ENCODE measurements at regions not wholly inside any gene's neighbourhood (a gene's known extent, or its start where the extent isn't known, plus 50 kb on each side); places are given as distances from the start of the nearest gene placed in this dataset.

GRCh38 chr2:146801886-146802285, 1042.9 kb upstream of the ACVR2A start:
- H3K9me3 ChIP-seq (ENCODE audit: control insufficient read depth in 1 of 2, insufficient read depth in 1 of 2, low read depth in 1 of 2, low read length in 2 of 2), result no peaks in the 10 kb centered on the region
- no peaks in the 10 kb centered on the region for H3K79me2 ChIP-seq (ENCODE audit: insufficient read depth, low read length)
- no peak overlapping the region for H3K4me2 ChIP-seq (ENCODE audit: low read length)
- TF ChIP-seq EGR1 (IDR thresholded peaks at IDR 0.05; ENCODE audit: low read depth) (no peak), FOSL1 (IDR thresholded peaks at IDR 0.05; ENCODE audit: low read depth) (no peak), SP1 (IDR thresholded peaks at IDR 0.05; ENCODE audit: low read depth) (no peak), ZBTB33 (IDR thresholded peaks at IDR 0.05; ENCODE audit: extremely low read depth, insufficient replicate concordance, low read length) (no peak), ZFX (IDR thresholded peaks at IDR 0.05) (no peak), EZH2phosphoT487 (IDR thresholded peaks at IDR 0.05; ENCODE audit: borderline replicate concordance) (no peak), POLR2AphosphoS5 (IDR thresholded peaks at IDR 0.05; ENCODE audit: low read depth, low read length) (no peak), ZNF274 (IDR thresholded peaks at IDR 0.05; ENCODE audit: low read depth, low read length) (no peak), ATF3 (IDR thresholded peaks at IDR 0.05) (no peak), TCF7L2 (IDR thresholded peaks at IDR 0.05; ENCODE audit: borderline replicate concordance, extremely low read depth, insufficient read depth, insufficient read length) (no peak), SRF (IDR thresholded peaks at IDR 0.05; ENCODE audit: low read depth) (no peak), CTCF (IDR thresholded peaks at IDR 0.05 in 2 of 3, conservative IDR thresholded peaks at IDR 0.05 in 1 of 3; ENCODE audit: borderline replicate concordance in 1 of 3, insufficient read depth in 1 of 3, low read depth in 2 of 3, low read length in 2 of 3) (no peak)
- intact Hi-C loops (cut with micrococcal nuclease), result no loop called here
- no peak for DNase-seq (ENCODE audit: low read depth, low spot score)
- no peak for ATAC-seq
- no peak overlapping the region for H2AFZ ChIP-seq (ENCODE audit: low read depth, low read length, poor library complexity, severe bottlenecking)
- H3K4me3 ChIP-seq (replicated peaks in 1 of 2; ENCODE audit: low read depth in 1 of 2, low read length in 2 of 2), result no peak overlapping the region
- ChIA-PET POLR2A (no interaction called here), CTCF (no interaction called here), RAD21 (ENCODE audit: low non-redundant PET in 1 of 2, low total read pairs in 2 of 2, uncharacterized antibody in 2 of 2, unreplicated experiment in 2 of 2) (no interaction called here)
- H3K4me1 ChIP-seq (ENCODE audit: control insufficient read depth in 1 of 2, insufficient read depth in 2 of 2, low read length in 2 of 2), result peaks cover 0 to 4% of the 10 kb centered on the region in 2 experiments; a peak in 1 of 4 replicates
- no peaks in the 10 kb centered on the region for H4K20me1 ChIP-seq (ENCODE audit: insufficient read depth)
- BruUV-seq (replicated peaks), result no TSS peak
- no peaks in the 10 kb centered on the region for H3K27me3 ChIP-seq (ENCODE audit: insufficient read depth, low read length)
- H3K36me3 ChIP-seq (ENCODE audit: control insufficient read depth in 1 of 2, insufficient read depth in 2 of 2, low read length in 2 of 2), result no peaks in the 10 kb centered on the region
- H3K9ac ChIP-seq (ENCODE audit: low read length), result no peak overlapping the region
- H3K27ac ChIP-seq (ENCODE audit: low read depth, low read length), result no peak overlapping the region
- H3K9me2 ChIP-seq (ENCODE audit: insufficient read depth), result no peaks in the 10 kb centered on the region
